Stimulated activated CD4-positive, alpha-beta T cell treated with anti-CD3 and anti-CD28 coated beads, TNF-alpha, amount 100 ng/mL, for 1 hour (primary cell): ENCODE measurements at regions not wholly inside any gene's neighbourhood (a gene's known extent, or its start where the extent isn't known, plus 50 kb on each side); places are given as distances from the start of the nearest gene placed in this dataset.
"Not testable (repeated sequence)": the region's sequence is repeated elsewhere in the genome, so short reads cannot be mapped to it uniquely, and the experiment has no call there.

ENCODE experiments used
- DNase-seq, 3 donors: peaks; one replicate each; pipeline ENCODE4 v3.0.0-alpha.2; 2020; ENCODE audit warnings: low read depth in 3 of 3, low spot score in 1 of 3

DNA sequence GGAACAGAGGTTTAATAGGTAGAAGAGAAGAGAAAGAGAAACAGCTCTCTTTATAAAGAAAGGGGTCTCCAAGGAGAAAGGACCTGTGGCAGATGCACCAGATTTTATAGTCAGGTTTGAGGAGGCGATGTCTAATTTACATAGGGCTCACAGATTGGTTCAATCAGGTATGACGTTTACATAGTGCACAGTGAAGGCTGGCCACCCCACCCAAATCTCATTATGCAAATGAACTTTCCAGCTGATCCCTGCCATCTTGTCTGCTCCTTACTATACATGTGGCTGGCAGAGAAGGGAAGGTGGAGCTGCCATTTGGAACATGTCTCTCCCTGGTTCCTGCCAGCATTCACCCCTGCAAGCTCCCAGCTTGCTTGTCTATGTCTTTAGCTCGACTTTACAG lies 557.8 kb downstream of the SUCLG1 start:
- no peak for DNase-seq

DNA sequence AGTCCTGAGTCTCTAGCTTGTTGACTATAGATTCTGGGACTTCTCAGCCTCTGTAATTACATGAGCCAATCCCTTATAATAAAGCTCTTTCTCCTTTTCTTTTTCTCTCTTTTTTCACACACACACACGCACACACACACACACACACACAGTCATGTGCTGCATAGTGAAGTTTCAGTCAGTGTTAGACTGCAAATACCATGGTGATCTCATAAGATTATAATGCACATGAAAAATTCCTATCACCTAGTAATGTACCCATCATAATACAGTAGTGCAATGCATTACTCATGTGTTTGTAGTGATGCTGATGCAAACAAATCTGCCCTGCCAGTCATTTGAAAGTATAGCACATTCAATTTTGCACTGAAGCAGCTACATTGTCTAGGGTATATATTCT lies 558.2 kb downstream of the SUCLG1 start:
- no peak for DNase-seq

DNA sequence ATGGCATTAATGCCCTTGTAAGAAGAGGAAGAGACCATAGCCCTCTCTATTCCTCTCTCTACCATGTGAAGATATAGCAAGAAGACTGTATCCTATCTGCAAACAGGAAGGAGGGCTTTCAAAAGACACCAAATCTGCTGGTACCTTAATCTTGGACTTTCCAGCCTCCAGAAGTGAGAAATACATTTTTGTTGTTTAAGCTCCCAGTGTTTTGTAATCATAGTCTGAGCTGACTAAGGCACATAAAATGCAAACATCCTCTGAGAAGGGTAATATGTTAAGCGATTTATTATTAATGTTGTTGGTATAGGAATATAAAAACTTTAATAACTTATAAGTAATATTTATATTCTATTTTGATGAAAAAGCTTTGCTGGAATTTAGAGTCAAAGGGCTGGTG lies 559.8 kb downstream of the SUCLG1 start:
- no peak for DNase-seq

DNA sequence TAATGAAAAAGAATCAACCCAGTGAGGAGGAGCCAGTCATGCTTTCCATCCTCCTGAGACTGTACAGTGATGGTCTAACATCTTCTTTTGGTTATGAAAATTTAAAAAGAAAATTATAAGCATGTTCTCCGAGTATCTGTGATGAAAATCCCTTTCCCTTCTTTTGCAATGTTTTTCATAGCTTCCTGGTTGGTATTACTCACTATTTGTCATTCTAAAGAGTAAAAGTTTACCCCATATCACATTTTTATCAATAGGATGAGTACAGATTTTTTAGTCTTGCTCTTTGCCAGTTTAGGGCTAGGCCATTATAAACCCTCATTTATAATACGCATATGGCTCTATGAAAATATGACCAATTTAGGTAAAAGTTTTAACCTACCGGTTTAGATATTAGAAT lies 564.1 kb downstream of the SUCLG1 start:
- no peak for DNase-seq

DNA sequence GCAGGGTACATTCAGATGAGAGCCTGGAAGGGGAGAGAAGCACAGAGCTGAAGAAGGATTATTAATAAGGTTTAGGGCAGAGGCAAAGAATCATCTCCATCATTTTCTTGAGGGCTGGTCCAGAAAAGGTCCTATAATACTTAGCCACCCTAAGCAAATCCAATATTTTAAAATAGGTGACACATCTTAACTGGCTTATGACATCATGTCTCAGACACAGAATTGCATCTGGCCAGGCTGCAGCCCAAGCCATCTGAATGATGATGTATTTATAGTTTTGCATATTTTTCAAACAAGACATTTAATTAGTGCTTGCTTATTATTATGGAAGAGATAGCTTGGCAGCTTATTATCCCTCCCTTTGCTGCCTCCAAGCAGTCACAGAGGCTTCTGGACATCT lies 571.3 kb downstream of the SUCLG1 start:
- DNase-seq = no peak

DNA sequence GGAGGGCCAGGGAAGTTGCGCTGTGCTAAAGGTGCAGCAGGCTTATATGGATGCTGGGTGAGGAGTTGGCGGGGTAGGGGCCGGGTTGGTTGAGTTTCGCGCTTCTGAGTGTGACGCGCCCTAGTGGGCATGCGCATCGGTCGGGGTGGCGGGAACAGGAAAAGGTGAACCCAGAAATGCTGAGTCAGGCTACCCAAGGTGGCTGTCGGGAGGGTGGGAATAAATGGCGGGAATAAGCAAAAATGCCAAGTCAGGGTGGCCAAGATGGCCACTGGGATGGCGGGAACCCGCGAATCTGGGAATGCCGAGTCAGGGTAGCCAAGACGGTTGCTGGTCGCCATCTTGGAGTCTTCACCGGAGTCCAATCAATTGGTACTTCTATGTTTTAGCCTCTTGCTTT lies 580.0 kb downstream of the SUCLG1 start:
- no peak for DNase-seq

DNA sequence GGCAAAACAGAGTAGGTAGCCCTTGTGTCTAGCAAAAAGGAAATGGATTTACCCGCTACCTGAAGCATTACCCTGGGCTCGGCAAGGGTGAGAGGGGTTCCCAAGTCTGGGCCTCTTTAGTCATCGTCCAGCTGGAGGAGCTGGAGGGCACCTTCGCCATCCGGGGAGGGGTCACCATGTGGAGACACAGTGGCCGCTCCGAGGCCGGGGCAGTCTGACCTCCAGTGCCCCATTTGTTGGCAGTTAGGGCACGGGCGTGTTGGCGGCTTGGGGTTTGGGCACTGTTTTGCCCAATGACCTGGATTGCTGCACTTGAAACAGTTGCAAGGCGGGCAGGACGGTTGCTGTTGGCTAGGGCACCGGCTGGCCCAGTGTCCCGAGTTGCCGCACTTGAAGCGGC lies 581.8 kb downstream of the SUCLG1 start:
- not testable (repeated sequence) for DNase-seq

DNA sequence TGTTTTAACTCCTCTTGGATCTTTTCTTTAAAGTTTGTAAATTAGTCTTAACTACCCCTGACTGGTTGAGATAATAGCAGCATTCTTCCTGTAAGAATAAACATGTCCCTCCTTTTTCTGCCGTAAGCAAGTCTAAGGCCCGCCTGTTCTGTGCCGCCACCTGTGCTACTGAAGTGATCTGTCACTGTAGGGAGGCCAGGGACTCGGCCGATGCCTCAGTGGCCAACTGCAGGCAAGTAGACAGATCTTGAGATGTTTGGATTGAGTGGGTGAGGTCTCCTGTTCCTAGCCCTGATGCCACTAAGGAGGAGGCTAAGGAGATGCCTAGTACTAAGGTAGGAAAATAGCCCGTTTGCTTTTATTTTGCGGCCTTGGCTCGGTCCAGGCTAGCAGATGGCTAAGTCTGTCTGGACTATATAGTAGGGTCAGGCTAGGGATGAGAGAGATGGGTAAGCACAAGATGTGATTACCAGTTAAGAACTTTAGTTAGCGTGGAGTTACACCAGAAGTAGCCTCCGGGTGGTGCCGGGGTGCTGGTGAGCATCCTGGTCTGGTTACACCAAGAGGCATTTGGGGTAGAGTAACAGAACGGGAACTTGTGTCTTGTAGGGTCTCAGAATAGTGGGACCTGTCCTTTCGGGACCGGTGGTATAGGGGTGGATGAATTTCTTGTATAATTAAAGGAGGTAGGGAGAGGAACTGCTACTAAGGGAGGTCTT lies 584.2 kb downstream of the SUCLG1 start:
- DNase-seq = no peak

DNA sequence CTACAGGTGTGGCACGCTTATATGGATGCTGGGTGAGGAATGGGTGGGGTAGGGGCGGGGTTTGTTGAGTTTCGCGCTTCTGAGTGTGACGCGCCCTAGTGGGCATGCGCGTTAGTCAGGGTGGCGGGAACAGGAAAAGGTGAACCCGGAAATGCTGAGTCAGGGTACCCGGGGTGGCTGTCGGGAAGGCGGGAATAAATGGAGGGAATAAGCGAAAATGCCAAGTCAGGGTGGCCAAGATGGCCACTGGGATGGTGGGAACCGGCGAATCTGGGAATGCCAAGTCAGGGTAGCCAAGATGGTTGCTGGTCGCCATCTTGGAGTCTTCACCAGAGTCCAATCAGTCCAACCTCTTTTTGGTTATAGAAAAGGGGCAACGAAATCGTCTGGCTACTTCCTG lies 585.0 kb downstream of the SUCLG1 start:
- no peak for DNase-seq

DNA sequence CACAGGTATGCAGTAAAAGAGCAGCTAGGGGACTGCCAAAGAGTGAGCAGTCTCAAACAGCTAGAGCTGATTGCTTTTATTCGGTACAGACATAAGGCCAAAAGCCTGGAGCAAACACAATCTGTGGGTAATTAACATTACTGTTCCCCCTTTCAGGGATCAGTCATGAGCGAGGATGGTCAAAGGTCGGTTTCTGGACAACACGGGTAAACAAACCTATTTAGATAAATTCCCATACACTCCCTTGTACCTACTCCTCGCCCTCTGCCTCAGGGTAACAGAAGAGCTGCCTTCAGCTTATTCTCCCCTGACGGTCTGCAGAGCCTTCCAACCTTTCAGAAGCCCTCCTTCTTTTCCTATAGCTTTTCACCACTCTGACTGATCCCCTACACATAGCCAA lies 586.0 kb downstream of the SUCLG1 start:
- no peak for DNase-seq

DNA sequence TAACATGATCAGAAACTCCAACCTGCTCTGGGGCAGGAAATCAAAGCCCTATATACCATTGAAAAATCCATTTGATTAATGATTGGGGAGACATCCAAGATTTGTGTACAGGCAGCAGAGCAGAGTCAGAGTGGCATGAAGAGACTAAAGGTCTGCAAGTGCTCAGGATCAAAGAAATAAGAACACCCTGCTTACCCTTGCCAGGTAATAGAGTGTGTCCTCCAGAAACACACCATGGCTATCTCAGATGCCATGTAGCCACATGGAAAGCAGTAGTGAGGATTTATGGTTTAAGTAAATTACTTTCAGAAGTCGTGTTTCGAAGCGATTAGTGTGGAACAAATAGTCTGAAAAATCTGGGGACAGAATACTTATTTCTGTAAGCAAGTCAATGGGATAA lies 592.9 kb downstream of the SUCLG1 start:
- DNase-seq = no peak

DNA sequence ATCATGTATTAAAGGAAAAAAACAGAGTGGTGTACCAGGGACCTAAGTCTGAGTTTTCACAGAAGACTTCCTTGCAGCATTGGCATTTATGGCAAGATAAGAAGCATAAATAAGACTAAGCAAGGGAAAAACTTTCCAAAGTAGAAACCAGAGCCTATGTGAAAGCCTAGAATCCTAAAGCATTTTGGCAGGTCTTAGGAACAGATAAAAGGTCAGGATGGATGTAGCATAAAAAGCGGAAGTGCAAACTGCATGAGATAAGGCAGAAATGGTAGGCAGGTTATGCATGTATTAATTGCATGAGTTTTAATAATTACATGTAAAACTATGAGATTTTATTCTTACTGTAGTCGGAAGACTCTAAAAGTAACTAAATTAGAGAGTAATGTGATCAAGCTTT lies 596.5 kb downstream of the SUCLG1 start:
- no peak for DNase-seq

DNA sequence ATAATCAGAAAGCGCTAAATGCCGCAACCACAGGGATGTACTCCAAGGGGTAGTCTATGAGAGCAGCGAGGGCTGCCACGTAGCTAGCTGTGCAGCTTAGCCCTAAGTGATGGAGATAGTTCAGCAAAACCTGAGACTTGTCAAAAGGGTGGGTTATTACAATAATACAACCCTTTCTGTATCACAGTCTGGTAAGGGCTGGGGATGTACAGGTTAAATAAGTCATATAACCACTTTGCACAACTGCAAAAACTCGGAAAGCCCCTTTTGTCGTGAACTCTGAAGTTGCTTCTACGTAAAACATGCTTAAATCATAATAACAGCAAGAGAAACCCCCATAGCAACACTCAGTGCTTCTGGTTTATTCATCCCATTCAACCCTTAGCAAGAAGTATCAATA lies 598.8 kb downstream of the SUCLG1 start:
- no peak for DNase-seq

DNA sequence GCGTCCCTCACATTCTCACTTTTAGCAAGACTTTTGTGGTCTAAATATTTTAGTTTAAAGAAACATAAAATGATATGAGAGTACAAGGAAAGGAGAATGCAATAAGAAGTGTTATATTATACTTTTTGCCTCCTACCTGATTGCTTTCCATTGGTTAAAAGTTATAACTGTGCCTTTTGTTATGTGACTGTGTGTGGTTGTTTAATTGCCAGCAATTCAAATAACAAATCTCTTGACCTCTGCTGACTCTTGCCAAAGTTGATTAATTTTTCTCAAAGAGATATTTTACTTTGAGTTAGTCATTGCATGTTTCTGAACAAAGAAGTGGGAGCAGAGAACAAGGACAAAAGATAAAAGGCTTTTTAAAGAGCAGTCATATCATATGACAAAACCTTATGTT lies 599.5 kb downstream of the SUCLG1 start:
- no peak for DNase-seq

DNA sequence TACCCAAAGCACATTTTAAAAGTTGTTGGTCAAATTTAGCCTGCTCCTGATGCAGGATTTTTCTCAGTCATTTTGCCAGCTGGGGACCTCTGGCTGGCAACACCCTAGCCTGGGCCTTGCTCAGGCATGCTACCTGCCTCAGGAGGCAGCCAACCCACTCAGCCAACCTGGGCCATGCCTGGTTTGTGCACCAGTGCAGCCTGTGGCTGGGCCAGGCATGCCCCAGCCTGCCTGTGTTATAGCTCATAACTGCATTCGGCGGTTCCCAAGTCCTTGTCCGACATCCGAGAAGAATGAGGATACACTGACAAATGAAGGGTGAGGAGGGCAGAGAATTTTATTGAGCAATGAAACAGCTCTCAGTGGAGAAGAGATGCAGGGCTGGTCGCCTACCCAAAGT lies 608.0 kb downstream of the SUCLG1 start:
- no peak for DNase-seq

DNA sequence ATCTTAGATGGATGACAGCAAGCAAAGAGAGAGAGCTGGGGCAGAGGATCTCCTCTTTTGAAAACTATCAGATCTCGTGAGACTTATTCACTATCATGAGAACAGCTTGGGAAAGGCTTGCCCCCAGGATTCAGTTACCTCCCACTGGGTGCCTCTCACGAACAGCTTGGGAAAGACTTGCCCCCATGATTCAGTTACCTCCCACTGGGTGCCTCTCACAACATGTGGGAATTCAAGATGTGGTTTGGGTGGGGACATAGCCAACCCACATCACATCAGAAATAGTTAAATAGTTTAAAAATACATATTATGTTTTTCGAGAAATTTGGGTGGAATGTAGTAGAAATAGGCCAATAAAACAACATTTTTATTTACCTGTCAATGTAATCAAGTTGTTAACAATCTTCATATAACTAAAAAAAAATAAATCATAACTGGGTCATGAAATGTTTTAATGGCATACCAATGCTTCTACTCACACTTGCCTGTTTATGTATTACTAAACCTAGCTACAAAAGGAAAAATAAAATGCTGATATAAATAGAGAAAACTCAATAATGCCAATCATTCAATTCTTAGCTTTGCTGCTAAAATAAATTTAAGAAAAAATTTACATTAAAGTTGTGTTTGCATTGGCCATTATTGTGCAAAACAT lies 608.9 kb downstream of the SUCLG1 start:
- DNase-seq = no peak

DNA sequence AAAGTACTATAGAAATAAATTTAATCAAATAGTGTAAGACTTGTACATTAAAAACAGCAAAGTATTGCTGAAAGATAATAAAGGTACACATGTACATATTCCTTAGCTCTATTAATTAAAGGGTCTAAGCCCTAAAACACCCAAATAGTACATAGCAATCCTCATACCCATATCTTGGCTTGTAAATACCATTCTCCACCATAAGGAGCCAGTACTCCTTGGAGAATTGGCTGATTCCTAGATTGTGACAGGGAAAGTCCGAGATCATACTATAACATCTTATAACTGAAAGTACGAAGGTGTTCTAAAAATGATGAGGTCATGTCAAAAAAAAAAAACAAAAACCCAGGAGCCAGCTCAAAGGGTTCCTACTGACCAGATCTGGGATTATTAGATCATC lies 614.6 kb downstream of the SUCLG1 start:
- DNase-seq = no peak

DNA sequence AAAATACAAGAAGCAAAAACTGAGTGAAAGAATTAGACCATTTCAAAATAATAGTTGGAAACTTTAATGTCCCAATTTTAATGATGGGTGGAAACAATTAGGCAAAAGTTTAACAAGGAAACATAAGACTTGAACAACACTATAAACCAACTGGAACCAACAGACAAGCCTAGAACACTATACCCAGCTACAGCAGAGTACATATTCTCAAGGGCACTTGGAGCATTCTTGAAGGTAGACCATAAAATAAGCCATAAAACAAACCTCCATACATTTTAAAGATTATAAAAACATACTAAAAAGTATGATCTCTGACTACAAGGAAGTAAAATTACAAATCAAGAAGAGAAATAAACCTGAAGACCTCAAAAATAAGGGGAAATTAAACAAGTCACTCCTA lies 616.7 kb downstream of the SUCLG1 start:
- no peak for DNase-seq

DNA sequence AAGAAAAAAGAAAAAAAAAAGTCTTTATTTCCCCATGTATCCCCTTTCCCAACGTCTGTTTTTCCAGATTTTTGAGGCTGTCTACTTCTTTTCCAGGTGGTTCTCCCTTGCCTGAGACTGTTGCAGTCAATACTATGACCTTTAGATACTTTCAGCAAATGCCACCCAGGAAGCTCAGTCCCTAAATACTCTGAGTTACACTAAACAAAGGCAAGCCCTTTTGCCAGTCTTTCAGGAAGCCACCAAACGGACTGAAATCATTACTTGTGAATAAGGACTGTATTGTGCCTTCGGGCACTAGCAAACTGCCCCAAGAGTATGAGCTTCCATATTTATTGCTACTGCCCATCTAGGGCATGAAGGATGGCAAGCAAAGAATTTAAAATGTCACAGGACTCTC lies 621.3 kb downstream of the SUCLG1 start:
- DNase-seq = no peak

DNA sequence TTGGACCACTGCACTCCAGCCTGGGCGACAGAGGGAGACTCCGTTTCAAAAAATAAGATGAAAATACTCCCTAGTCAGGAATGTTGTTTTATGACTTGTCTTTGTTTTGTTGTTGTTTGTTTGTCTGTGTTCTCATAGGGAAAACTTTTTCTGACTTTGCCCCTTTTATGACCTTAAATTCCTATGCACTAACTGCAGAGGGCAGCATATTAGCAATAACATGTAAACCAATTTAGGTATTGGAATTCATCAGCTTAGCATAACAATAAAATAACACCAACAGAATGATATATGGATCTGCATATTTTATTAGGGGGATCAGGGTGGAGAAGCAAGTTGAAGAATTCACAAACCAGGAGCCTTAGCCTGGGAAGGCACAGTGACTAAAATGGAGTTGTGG lies 631.5 kb downstream of the SUCLG1 start:
- no peak for DNase-seq

DNA sequence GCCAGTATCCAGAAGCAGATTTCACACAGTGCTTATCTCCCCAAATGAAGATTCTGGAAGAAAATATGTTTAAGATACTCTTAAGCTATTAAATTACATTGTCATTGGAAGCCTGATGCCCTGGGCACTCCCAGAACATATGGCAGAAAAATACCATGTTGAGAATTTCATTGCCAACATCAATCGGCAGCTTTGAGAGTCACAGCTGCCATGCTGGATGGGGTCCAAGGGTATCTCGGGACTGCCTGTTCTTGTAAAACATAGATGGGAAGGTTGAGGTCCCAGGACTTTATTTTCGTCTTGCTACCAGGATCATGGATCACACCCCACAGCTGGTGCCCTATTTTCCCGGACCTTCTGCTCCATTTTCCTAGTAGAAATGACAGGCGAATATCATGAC lies 632.5 kb downstream of the SUCLG1 start:
- no peak for DNase-seq

DNA sequence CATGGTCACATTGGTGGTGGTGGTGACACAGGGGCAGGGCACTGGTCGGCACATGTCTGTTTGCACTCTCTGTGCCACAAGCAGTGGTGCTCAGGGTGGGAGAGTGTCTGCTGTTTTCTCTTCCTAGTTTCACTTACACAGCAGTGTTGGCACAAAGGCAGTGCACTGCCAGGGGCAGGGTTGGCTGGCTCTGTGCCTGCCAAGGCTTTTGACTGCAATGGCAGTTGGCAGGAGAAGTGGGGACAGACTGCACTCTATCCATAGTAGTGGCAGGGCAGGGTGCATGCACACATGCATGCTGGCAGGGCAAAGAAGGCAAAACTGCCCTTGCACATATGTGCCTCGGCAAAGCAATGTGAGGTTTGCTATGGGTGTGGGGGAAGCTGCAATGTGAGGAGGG lies 635.9 kb downstream of the SUCLG1 start:
- no peak for DNase-seq

DNA sequence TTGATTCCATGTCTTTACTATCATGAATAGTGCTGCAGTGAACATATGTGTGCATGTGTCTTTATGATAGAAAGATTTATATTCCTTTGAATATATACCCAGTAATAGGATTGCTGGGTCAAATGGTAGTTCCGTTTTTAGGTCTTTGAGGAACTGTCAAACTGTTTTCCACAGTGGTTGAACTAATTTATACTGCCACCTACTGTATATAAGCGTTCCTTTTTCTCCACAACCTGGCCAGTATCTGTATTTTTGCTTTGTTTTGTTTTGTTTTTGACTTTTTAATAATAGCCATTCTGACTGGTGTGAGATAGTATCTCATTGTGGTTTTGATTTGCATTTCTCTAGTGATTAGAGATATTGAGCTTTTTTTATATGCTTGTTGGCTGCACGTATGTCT lies 641.6 kb downstream of the SUCLG1 start:
- DNase-seq = no peak
